ENCODE measurements at regions not wholly inside any gene's neighbourhood (a gene's known extent, or its start where the extent isn't known, plus 50 kb on each side); places are given as distances from the start of the nearest gene placed in this dataset.

GRCh38 chr2:176502619-176503018, 233.4 kb downstream of the MTX2 start:
- no peak for TF ChIP-seq GATA3 (IDR thresholded peaks at IDR 0.05; ENCODE audit: low read depth, low read length)
- TF ChIP-seq GATA2 (IDR thresholded peaks at IDR 0.05; ENCODE audit: low read depth, low read length): no peak

Data from SH-SY5Y (cell line).